PC-3 (cell line): ENCODE measurements at regions not wholly inside any gene's neighbourhood (a gene's known extent, or its start where the extent isn't known, plus 50 kb on each side); places are given as distances from the start of the nearest gene placed in this dataset.

Experiments used
- ATAC-seq: fragments of 200-7000 bp; cut with Tn5 transposase; 2 replicates; pipeline ENCODE4 v1.9.1; 2020; ENCODE audit warnings: mild to moderate bottlenecking, moderate library complexity
- BruUV-seq: library from RNA; stranded (reverse); fragments of 400-500 nt; replicated peaks from 2 replicates; lab custom pipeline; 2021; lab: Mats Ljungman, UMichigan
- CTCF ChIA-PET: fragments of 300-600 bp; sonication (Branson Sonifier 250); formaldehyde crosslinking; loops from one replicate; lab custom pipeline; 2022; ENCODE audit warnings: antibody characterized with exemption; lab: Charles Lee
- POLR2A ChIA-PET: fragments of 300-600 bp; sonication (Branson Sonifier 250); formaldehyde crosslinking; loops from one replicate; lab custom pipeline; 2022; ENCODE audit warnings: antibody characterized with exemption; ENCODE audit not compliant: unreplicated experiment; lab: Charles Lee
- DNase-seq: peaks from one replicate; pipeline ENCODE4 v3.0.0-alpha.2; 2015
- H2AFZ ChIP-seq: fragments of 300-600 bp; sonication (generic); 2 replicates; pipeline ENCODE4 v1.6.0; 2016; ENCODE audit warnings: antibody characterized with exemption, low read length
- H3F3A ChIP-seq: fragments of 300-600 bp; sonication (generic); one replicate; pipeline ENCODE4 v1.6.0; 2017; ENCODE audit warnings: antibody characterized with exemption, low read length, control low read depth, mild to moderate bottlenecking; ENCODE audit not compliant: unreplicated experiment
- H3K27ac ChIP-seq: fragments of 300-600 bp; sonication (generic); 2 replicates; pipeline ENCODE4 v1.5.1; 2016; ENCODE audit warnings: mild to moderate bottlenecking, low read length
- H3K27me3 ChIP-seq: fragments of 300-600 bp; sonication (generic); 2 replicates; pipeline ENCODE4 v1.6.1; 2016; ENCODE audit warnings: low read length, mixed read lengths
- H3K36me3 ChIP-seq: fragments of 300-600 bp; sonication (generic); 2 replicates; pipeline ENCODE4 v1.6.1; 2016; ENCODE audit warnings: low read depth, mixed run types, low read length, mixed read lengths
- H3K4me1 ChIP-seq: fragments of 300-600 bp; sonication (generic); 2 replicates; pipeline ENCODE4 v1.5.1; 2016; ENCODE audit warnings: low read length; ENCODE audit not compliant: insufficient read depth
- H3K4me2 ChIP-seq: fragments of 300-600 bp; sonication (generic); 2 replicates; pipeline ENCODE4 v1.6.0; 2016; ENCODE audit warnings: low read length
- H3K4me3 ChIP-seq: fragments of 300-600 bp; sonication (generic); 2 replicates; pipeline ENCODE4 v1.5.1; 2016; ENCODE audit warnings: mild to moderate bottlenecking, low read length, mixed read lengths
- H3K79me2 ChIP-seq: fragments of 300-600 bp; sonication (generic); 2 replicates; pipeline ENCODE4 v1.6.1; 2017; ENCODE audit warnings: low read length, mixed read lengths
- H3K9ac ChIP-seq: fragments of 300-600 bp; sonication (generic); 2 replicates; pipeline ENCODE4 v1.6.0; 2016; ENCODE audit warnings: mild to moderate bottlenecking, low read length
- H3K9me2 ChIP-seq: fragments of 300-600 bp; sonication (generic); replicated peaks from 2 replicates; pipeline ENCODE4 v1.6.1; 2016; ENCODE audit warnings: mixed run types, low read length, mixed read lengths
- H3K9me3 ChIP-seq: fragments of 300-600 bp; sonication (generic); 2 replicates; pipeline ENCODE4 v1.6.1; 2016; ENCODE audit warnings: low read length, mixed read lengths
- H4K20me1 ChIP-seq: fragments of 300-600 bp; sonication (generic); 2 replicates; pipeline ENCODE4 v1.6.1; 2016; ENCODE audit warnings: low read length, mixed read lengths
- EZH2 ChIP-seq: fragments of 300-600 bp; sonication (generic); IDR thresholded peaks from one replicate; pipeline ENCODE4 v1.6.1; 2017; ENCODE audit warnings: antibody characterized with exemption, mild to moderate bottlenecking, low read length; ENCODE audit not compliant: unreplicated experiment
- EZH2phosphoT487 ChIP-seq: fragments of 300-600 bp; sonication (generic); IDR thresholded peaks from 2 replicates; pipeline ENCODE4 v1.6.1; 2018; ENCODE audit warnings: mild to moderate bottlenecking, antibody characterized with exemption, low read length, borderline replicate concordance
- intact Hi-C: fragments of 100-400 bp; cut with micrococcal nuclease; formaldehyde crosslinking; loops from 2 replicates; pipeline ENCODE4 v1.9.0; 2023
- TF ChIP-seq, protein P1 (sequence below): fragments of 300-600 bp; sonication (generic); conservative IDR thresholded peaks from 2 replicates; pipeline ENCODE4 v1.5.1; 2017; ENCODE audit warnings: antibody characterized with exemption, low read depth, mild to moderate bottlenecking, low read length

DNA sequence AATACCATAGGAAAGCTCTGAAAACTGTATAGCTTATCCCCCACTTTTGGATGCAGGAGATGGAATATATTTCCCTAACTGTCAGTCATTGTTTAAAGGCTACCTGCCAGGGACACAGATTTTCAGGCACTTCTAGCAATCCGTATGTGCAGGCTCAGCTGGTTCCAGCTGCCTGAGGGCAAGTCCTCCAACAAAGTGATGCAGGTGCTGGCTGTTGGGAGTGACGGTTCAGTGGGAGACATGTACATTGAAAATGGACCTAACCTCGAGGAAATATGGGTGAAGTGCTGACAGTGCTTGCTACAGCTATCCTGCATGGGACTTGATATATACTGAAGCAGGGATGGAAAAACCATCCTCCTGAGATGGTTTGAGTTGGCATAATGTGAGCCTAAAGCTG lies 153.1 kb upstream of the GAP43 start:
- Histone ChIP-seq H3K36me3 (no peaks in the 10 kb centered on the region), H3K9me3 (no peaks in the 10 kb centered on the region), H3K79me2 (no peaks in the 10 kb centered on the region), H3K9me2 (no peaks in the 10 kb centered on the region), H4K20me1 (no peaks in the 10 kb centered on the region), H3K4me3 (no peak overlapping the region), H3F3A (no peaks in the 10 kb centered on the region), H3K4me1 (no peaks in the 10 kb centered on the region), H3K27me3 (peaks cover 28% of the 10 kb centered on the region), H3K4me2 (no peak overlapping the region), H3K9ac (no peak overlapping the region), H3K27ac (no peak overlapping the region), H2AFZ (no peak overlapping the region)
- intact Hi-C loops: no loop called here
- ChIA-PET CTCF (no interaction called here), POLR2A (interaction anchor here (0.5 kb wide), 1 partner anchor 86 kb away, joined by 3 read pairs; no protein-coding TSS in a partner anchor)
- ATAC-seq (no peak), DNase-seq (no peak)
- TF ChIP-seq EZH2: no peak
- no peak for TF ChIP-seq EZH2phosphoT487
- TF ChIP-seq, protein P1, sequence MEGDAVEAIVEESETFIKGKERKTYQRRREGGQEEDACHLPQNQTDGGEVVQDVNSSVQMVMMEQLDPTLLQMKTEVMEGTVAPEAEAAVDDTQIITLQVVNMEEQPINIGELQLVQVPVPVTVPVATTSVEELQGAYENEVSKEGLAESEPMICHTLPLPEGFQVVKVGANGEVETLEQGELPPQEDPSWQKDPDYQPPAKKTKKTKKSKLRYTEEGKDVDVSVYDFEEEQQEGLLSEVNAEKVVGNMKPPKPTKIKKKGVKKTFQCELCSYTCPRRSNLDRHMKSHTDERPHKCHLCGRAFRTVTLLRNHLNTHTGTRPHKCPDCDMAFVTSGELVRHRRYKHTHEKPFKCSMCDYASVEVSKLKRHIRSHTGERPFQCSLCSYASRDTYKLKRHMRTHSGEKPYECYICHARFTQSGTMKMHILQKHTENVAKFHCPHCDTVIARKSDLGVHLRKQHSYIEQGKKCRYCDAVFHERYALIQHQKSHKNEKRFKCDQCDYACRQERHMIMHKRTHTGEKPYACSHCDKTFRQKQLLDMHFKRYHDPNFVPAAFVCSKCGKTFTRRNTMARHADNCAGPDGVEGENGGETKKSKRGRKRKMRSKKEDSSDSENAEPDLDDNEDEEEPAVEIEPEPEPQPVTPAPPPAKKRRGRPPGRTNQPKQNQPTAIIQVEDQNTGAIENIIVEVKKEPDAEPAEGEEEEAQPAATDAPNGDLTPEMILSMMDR: no peak
- no TSS peak for BruUV-seq

DNA sequence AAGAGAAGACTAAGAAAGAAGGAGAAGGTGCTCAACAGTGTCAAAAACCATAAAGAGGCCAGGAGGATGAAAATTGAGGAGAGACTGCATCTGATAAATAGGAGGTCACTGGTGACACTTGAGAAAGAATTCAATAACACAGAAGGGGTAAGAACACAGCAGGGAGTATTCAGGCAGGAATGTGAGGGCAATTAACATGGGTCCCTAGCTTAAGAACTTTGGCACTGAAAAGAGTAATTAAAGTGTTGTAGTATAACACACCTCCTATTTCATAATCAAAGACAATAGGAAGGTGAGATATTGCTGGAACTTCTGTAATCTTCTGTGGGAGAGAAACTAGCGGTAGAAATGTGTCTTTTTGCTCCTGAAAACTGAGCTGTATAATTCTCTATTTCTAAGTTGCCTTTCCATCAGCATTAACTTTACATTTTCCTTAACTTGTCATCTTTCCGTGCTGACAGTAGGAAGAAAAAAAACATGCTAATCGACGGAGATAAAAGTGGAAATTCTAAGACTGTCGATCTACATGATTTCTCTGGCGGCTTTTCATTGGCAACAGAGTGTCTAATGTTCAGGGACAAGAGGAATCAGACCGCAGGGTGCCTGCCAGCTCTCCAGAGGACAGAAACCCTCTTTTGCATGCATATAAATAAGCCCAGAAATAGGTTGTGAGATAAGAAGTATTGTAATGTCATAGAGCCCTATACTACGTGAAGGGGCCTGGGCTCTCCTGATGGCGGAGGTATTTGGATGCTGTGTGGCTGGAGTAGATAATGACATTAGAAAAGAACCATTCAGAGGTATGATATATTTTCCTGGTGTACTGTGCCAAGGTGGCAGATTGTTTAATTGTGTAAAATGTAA lies 147.9 kb upstream of the GAP43 start:
- H3K27ac ChIP-seq: no peak overlapping the region
- no peak overlapping the region for H3K4me2 ChIP-seq
- no peak for ATAC-seq
- no peak overlapping the region for H3K4me3 ChIP-seq
- H3F3A ChIP-seq: no peaks in the 10 kb centered on the region
- BruUV-seq: no TSS peak
- no peak overlapping the region for H2AFZ ChIP-seq
- H3K27me3 ChIP-seq: peaks cover 40% of the 10 kb centered on the region
- no peak for TF ChIP-seq EZH2phosphoT487
- TF ChIP-seq, protein P1: no peak
- TF ChIP-seq EZH2: no peak
- no peak overlapping the region for H3K9ac ChIP-seq
- no peaks in the 10 kb centered on the region for H3K4me1 ChIP-seq
- CTCF ChIA-PET: no interaction called here
- DNase-seq: no peak
- no peaks in the 10 kb centered on the region for H3K36me3 ChIP-seq
- POLR2A ChIA-PET: no interaction called here
- intact Hi-C loops: no loop called here
- no peaks in the 10 kb centered on the region for H3K9me3 ChIP-seq
- H3K79me2 ChIP-seq: no peaks in the 10 kb centered on the region
- no peaks in the 10 kb centered on the region for H3K9me2 ChIP-seq
- no peaks in the 10 kb centered on the region for H4K20me1 ChIP-seq

DNA sequence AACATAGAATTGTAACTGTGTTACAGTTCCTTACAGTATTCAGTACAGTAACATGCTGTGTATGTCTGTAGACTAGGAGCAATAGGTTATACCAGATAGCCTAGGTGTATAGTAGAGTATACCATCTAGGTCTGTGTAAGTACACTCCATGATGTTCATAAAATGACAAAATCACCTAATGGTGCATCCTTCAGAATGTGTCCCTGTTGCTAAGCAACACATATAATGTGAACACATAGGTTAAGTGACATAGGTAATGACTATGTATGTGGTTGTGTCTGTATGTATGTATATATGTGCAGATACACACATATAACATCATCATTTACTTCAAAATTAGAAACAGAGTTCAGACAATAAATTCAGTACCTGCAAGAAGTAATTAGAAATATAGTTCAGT lies 146.8 kb upstream of the GAP43 start:
- BruUV-seq: no TSS peak
- intact Hi-C loops: no loop called here

More for the DNA sequence above, 146.8 kb upstream of the GAP43 start:
- DNase-seq (no peak), ATAC-seq (no peak)
- Histone ChIP-seq H2AFZ (no peak overlapping the region), H3K27me3 (peaks cover 33% of the 10 kb centered on the region; the same call in 1 of the 2 replicates), H3K4me2 (no peak overlapping the region), H3K4me3 (no peak overlapping the region), H3K36me3 (no peaks in the 10 kb centered on the region), H3F3A (no peaks in the 10 kb centered on the region), H3K9me2 (no peaks in the 10 kb centered on the region), H3K9ac (no peak overlapping the region), H3K4me1 (no peaks in the 10 kb centered on the region), H3K27ac (no peak overlapping the region), H3K9me3 (no peaks in the 10 kb centered on the region), H4K20me1 (no peaks in the 10 kb centered on the region), H3K79me2 (no peaks in the 10 kb centered on the region)
- ChIA-PET CTCF (no interaction called here), POLR2A (no interaction called here)
- TF ChIP-seq EZH2phosphoT487 (no peak), EZH2 (no peak)
- TF ChIP-seq, protein P1: no peak
